Activated CD8-positive, alpha-beta T cell treated with anti-CD3 and anti-CD28 coated beads for 36 hours (primary cell): ENCODE measurements at regions not wholly inside any gene's neighbourhood (a gene's known extent, or its start where the extent isn't known, plus 50 kb on each side); places are given as distances from the start of the nearest gene placed in this dataset.

Experiments used
- ATAC-seq: fragments of 200-7000 bp; cut with Tn5 transposase; one replicate; pipeline ENCODE4 v1.10.0; 2021; ENCODE audit warnings: mild to moderate bottlenecking, moderate library complexity
- CTCF ChIA-PET: fragments of 350-600 bp; sonication (Branson Sonifier 250); formaldehyde crosslinking; loops from one replicate; lab custom pipeline; 2021; ENCODE audit warnings: antibody characterized with exemption; lab: Charles Lee
- POLR2A ChIA-PET: fragments of 350-600 bp; sonication (Branson Sonifier 250); formaldehyde crosslinking; loops from one replicate; lab custom pipeline; 2021; ENCODE audit warnings: antibody characterized with exemption; lab: Charles Lee
- DNase-seq: peaks from one replicate; pipeline ENCODE4 v3.0.0-alpha.2; 2020
- H3K27ac Mint-ChIP-seq: one replicate; pipeline ENCODE4 v1.8.0; 2021; ENCODE audit warnings: mild to moderate bottlenecking, mixed read lengths
- H3K27me3 Mint-ChIP-seq: one replicate; pipeline ENCODE4 v1.8.0; 2021; ENCODE audit warnings: mixed read lengths
- H3K36me3 Mint-ChIP-seq: one replicate; pipeline ENCODE4 v1.8.0; 2021; ENCODE audit warnings: low read depth, mixed read lengths
- H3K4me1 Mint-ChIP-seq: one replicate; pipeline ENCODE4 v1.8.0; 2021; ENCODE audit warnings: low read depth, mixed read lengths
- H3K4me3 Mint-ChIP-seq: one replicate; pipeline ENCODE4 v1.8.0; 2021; ENCODE audit warnings: mild to moderate bottlenecking, moderate library complexity, mixed read lengths
- H3K9me3 Mint-ChIP-seq: one replicate; pipeline ENCODE4 v1.8.0; 2021; ENCODE audit warnings: mixed read lengths
- CTCF ChIP-seq: fragments of 200-600 bp; IDR thresholded peaks from one replicate; pipeline ENCODE4 v1.8.0; 2022; ENCODE audit warnings: antibody characterized with exemption, mild to moderate bottlenecking
- intact Hi-C: fragments of 100-400 bp; cut with micrococcal nuclease; formaldehyde crosslinking; loops from one replicate; pipeline ENCODE4 v1.10.0; 2022

- TF ChIP-seq CTCF = no peak
- no peaks in the 10 kb centered on the region for H3K27me3 Mint-ChIP-seq
- ChIA-PET POLR2A (no interaction called here), CTCF (no interaction called here)
- intact Hi-C loops = no loop called here
- no peak overlapping the region for H3K4me3 Mint-ChIP-seq
- ATAC-seq = no peak
- no peak overlapping the region for H3K27ac Mint-ChIP-seq
- no peak for DNase-seq
- no peaks in the 10 kb centered on the region for H3K4me1 Mint-ChIP-seq
- peaks cover 8% of the 10 kb centered on the region for H3K36me3 Mint-ChIP-seq
- peaks cover 21% of the 10 kb centered on the region for H3K9me3 Mint-ChIP-seq
Measured at GRCh38 chr5:68499987-68500386, 284.4 kb downstream of the PIK3R1 start.

- DNase-seq (no peak), ATAC-seq (no peak)
- no peak for TF ChIP-seq CTCF
- Mint-ChIP-seq H3K9me3 (peaks cover 21% of the 10 kb centered on the region), H3K4me1 (no peaks in the 10 kb centered on the region), H3K27ac (no peak overlapping the region), H3K27me3 (no peaks in the 10 kb centered on the region), H3K4me3 (no peak overlapping the region), H3K36me3 (peaks cover 8% of the 10 kb centered on the region)
- POLR2A ChIA-PET = no interaction called here
- CTCF ChIA-PET = no interaction called here
- intact Hi-C loops = no loop called here
Measured at GRCh38 chr5:68500813-68501212, 285.3 kb downstream of the PIK3R1 start.

GRCh38 chr5:68502531-68502930 is 287.0 kb downstream of the PIK3R1 start:
- Mint-ChIP-seq H3K4me1 (no peaks in the 10 kb centered on the region), H3K36me3 (peaks cover 4% of the 10 kb centered on the region), H3K27ac (no peak overlapping the region), H3K9me3 (peaks cover 11% of the 10 kb centered on the region), H3K4me3 (no peak overlapping the region), H3K27me3 (no peaks in the 10 kb centered on the region)
- intact Hi-C loops = no loop called here
- ATAC-seq (no peak), DNase-seq (no peak)
- TF ChIP-seq CTCF = no peak
- POLR2A ChIA-PET = no interaction called here
- CTCF ChIA-PET = no interaction called here

- no peak overlapping the region for H3K27ac Mint-ChIP-seq
- TF ChIP-seq CTCF = no peak
- DNase-seq = no peak
- intact Hi-C loops = no loop called here
- H3K9me3 Mint-ChIP-seq = no peaks in the 10 kb centered on the region
- H3K36me3 Mint-ChIP-seq = no peaks in the 10 kb centered on the region
- H3K4me3 Mint-ChIP-seq = no peak overlapping the region
- ChIA-PET CTCF (no interaction called here), POLR2A (no interaction called here)
- no peak for ATAC-seq
- no peaks in the 10 kb centered on the region for H3K27me3 Mint-ChIP-seq
- H3K4me1 Mint-ChIP-seq = no peaks in the 10 kb centered on the region
Measured at GRCh38 chr5:68504306-68504705, 288.8 kb downstream of the PIK3R1 start.

- H3K4me3 Mint-ChIP-seq = no peak overlapping the region
- no peaks in the 10 kb centered on the region for H3K27me3 Mint-ChIP-seq
- intact Hi-C loops = no loop called here
Measured at GRCh38 chr5:68505917-68506860, 290.6 kb downstream of the PIK3R1 start.

More at GRCh38 chr5:68505917-68506860, 290.6 kb downstream of the PIK3R1 start:
- no peaks in the 10 kb centered on the region for H3K36me3 Mint-ChIP-seq
- CTCF ChIA-PET = no interaction called here
- H3K4me1 Mint-ChIP-seq = no peaks in the 10 kb centered on the region
- DNase-seq (no peak), ATAC-seq (no peak)
- no peak overlapping the region for H3K27ac Mint-ChIP-seq
- POLR2A ChIA-PET = interaction anchor here (0.5 to 0.7 kb wide), 2 partner anchors 13 to 187 kb away, joined by 3 read pairs; no protein-coding TSS in a partner anchor
- TF ChIP-seq CTCF = no peak
- H3K9me3 Mint-ChIP-seq = no peaks in the 10 kb centered on the region
